Activated T-helper 17 cell treated with anti-CD3 and anti-CD28 coated beads, Interleukin-2, amount 50 U/mL, for 72 hours (primary cell): ENCODE measurements at regions not wholly inside any gene's neighbourhood (a gene's known extent, or its start where the extent isn't known, plus 50 kb on each side); places are given as distances from the start of the nearest gene placed in this dataset.

Experiments used
- ATAC-seq: fragments of 150-1000 bp; cut with Tn5 transposase; replicated peaks from 2 replicates; pipeline ENCODE4 v1.10.0; 2021; ENCODE audit warnings: mild to moderate bottlenecking, moderate library complexity
- H3K27ac Mint-ChIP-seq: one replicate; pipeline ENCODE4 v1.8.0; 2022; ENCODE audit warnings: mixed read lengths
- H3K27me3 Mint-ChIP-seq: one replicate; pipeline ENCODE4 v1.8.0; 2022; ENCODE audit warnings: mixed read lengths
- H3K36me3 Mint-ChIP-seq: one replicate; pipeline ENCODE4 v1.8.0; 2022; ENCODE audit warnings: low read depth, mild to moderate bottlenecking, mixed read lengths
- H3K4me1 Mint-ChIP-seq: one replicate; pipeline ENCODE4 v1.8.0; 2022; ENCODE audit warnings: mixed read lengths
- H3K4me3 Mint-ChIP-seq: one replicate; pipeline ENCODE4 v1.8.0; 2022; ENCODE audit warnings: mild to moderate bottlenecking, mixed read lengths
- H3K9me3 Mint-ChIP-seq: one replicate; pipeline ENCODE4 v1.8.0; 2022; ENCODE audit warnings: mixed read lengths

- H3K4me3 Mint-ChIP-seq = no peak overlapping the region
- H3K9me3 Mint-ChIP-seq = peaks cover 7% of the 10 kb centered on the region
- no peaks in the 10 kb centered on the region for H3K4me1 Mint-ChIP-seq
These were observed 106.8 kb downstream of the SEMA6D start for GRCh38 chr15:47824147-47824546.

GRCh38 chr15:47829667-47830066 lies 112.4 kb downstream of the SEMA6D start:
- Mint-ChIP-seq H3K36me3 (no peaks in the 10 kb centered on the region), H3K9me3 (peaks cover 7% of the 10 kb centered on the region), H3K4me1 (no peaks in the 10 kb centered on the region), H3K4me3 (no peak overlapping the region), H3K27ac (no peak overlapping the region), H3K27me3 (peaks cover 13% of the 10 kb centered on the region)
- no peak for ATAC-seq

More at GRCh38 chr15:47824147-47824546, 106.8 kb downstream of the SEMA6D start:
- Mint-ChIP-seq H3K27me3 (peaks cover 19% of the 10 kb centered on the region), H3K27ac (no peak overlapping the region), H3K36me3 (no peaks in the 10 kb centered on the region)
- ATAC-seq = no peak

- H3K4me3 Mint-ChIP-seq = no peak overlapping the region
- no peak for ATAC-seq
- H3K4me1 Mint-ChIP-seq = no peaks in the 10 kb centered on the region
- H3K27ac Mint-ChIP-seq = no peak overlapping the region
- H3K9me3 Mint-ChIP-seq = no peaks in the 10 kb centered on the region
- peaks cover 3% of the 10 kb centered on the region for H3K27me3 Mint-ChIP-seq
- H3K36me3 Mint-ChIP-seq = no peaks in the 10 kb centered on the region
These were observed 116.8 kb downstream of the SEMA6D start for GRCh38 chr15:47834093-47834492.

GRCh38 chr15:47839233-47839825 lies 122.0 kb downstream of the SEMA6D start:
- H3K36me3 Mint-ChIP-seq = no peaks in the 10 kb centered on the region
- H3K4me1 Mint-ChIP-seq = no peaks in the 10 kb centered on the region
- ATAC-seq = no peak
- H3K27ac Mint-ChIP-seq = no peak overlapping the region
- H3K4me3 Mint-ChIP-seq = no peak overlapping the region
- no peaks in the 10 kb centered on the region for H3K9me3 Mint-ChIP-seq
- peaks cover 3% of the 10 kb centered on the region for H3K27me3 Mint-ChIP-seq

DNA sequence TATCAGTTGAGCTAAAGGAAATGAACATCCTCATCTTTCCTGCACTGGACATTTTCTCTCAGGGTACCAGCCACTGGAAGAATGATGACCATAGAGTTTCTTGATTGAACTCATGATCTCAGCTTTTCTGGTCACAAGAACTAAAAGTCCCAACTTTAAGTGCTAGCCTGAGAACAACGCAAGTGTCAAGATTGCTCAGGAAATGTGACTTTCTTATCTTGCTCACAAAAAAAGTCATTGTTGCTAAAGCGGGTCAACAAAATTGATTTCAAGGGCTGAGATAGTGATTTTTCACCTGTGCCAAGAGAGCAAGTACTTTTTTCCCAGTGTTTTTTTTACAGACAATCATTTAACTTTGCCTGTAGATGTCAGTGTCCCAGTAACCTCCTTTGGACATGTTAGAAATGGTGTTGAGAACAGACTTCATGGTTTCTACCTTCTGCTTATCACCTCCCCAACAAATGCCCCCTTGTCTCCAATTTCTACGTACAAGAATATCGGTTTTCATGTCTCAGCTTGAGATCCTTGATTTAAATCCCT lies 125.9 kb downstream of the SEMA6D start:
- no peaks in the 10 kb centered on the region for H3K4me1 Mint-ChIP-seq
- no peaks in the 10 kb centered on the region for H3K27me3 Mint-ChIP-seq
- no peaks in the 10 kb centered on the region for H3K9me3 Mint-ChIP-seq
- H3K36me3 Mint-ChIP-seq = no peaks in the 10 kb centered on the region
- H3K27ac Mint-ChIP-seq = no peak overlapping the region
- H3K4me3 Mint-ChIP-seq = no peak overlapping the region
- ATAC-seq = no peak

GRCh38 chr15:47844437-47844836 lies 127.1 kb downstream of the SEMA6D start:
- Mint-ChIP-seq H3K9me3 (no peaks in the 10 kb centered on the region), H3K4me1 (no peaks in the 10 kb centered on the region), H3K27ac (no peak overlapping the region), H3K4me3 (no peak overlapping the region), H3K27me3 (no peaks in the 10 kb centered on the region), H3K36me3 (no peaks in the 10 kb centered on the region)
- ATAC-seq = no peak

DNA sequence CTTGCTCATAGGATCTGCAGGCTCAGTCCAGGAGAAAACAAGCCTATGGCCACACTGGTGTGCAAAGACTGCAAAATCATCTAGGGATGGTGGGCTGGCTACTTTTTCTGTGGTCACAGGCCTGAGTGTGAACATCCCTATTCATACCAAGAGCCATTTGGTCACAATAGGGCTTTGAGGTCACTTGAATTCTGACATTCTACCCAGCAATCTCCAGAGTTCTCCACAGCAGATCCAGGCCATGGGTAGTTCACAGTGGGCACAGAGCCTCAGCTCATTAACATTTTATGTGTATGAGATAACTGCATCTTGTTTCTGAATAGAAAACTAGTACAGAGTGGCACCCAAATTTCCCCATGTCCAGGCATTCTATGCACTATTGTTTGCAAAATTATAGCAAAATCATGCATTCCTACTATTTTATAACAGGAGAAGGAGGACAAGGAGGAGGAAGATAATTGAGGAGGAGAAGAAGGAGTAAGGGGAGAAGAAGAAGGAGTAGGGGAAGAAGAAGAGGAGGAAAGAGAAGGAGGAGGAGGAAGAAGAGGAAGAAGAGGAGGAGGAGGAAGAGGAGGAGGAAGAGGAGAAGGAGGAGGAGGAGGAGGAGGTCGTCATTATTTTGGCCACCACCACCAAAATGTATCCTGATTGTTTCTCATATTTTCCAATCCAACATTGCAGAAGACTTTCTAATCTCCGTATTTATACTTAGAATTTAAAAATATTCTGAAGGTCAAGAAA lies 129.0 kb downstream of the SEMA6D start:
- H3K4me3 Mint-ChIP-seq = no peak overlapping the region
- no peaks in the 10 kb centered on the region for H3K4me1 Mint-ChIP-seq

GRCh38 chr15:47846876-47847275 lies 129.6 kb downstream of the SEMA6D start:
- Mint-ChIP-seq H3K27me3 (no peaks in the 10 kb centered on the region), H3K27ac (no peak overlapping the region), H3K9me3 (no peaks in the 10 kb centered on the region), H3K4me3 (no peak overlapping the region), H3K36me3 (no peaks in the 10 kb centered on the region), H3K4me1 (no peaks in the 10 kb centered on the region)
- no peak for ATAC-seq

More for the DNA sequence above, 129.0 kb downstream of the SEMA6D start:
- no peak for ATAC-seq
- H3K27me3 Mint-ChIP-seq = no peaks in the 10 kb centered on the region
- H3K9me3 Mint-ChIP-seq = no peaks in the 10 kb centered on the region
- H3K36me3 Mint-ChIP-seq = no peaks in the 10 kb centered on the region
- no peak overlapping the region for H3K27ac Mint-ChIP-seq

GRCh38 chr15:47856071-47856470 lies 138.8 kb downstream of the SEMA6D start:
- H3K9me3 Mint-ChIP-seq = no peaks in the 10 kb centered on the region
- H3K4me1 Mint-ChIP-seq = no peaks in the 10 kb centered on the region
- no peaks in the 10 kb centered on the region for H3K36me3 Mint-ChIP-seq
- no peaks in the 10 kb centered on the region for H3K27me3 Mint-ChIP-seq
- H3K4me3 Mint-ChIP-seq = no peak overlapping the region
- no peak overlapping the region for H3K27ac Mint-ChIP-seq
- no peak for ATAC-seq

DNA sequence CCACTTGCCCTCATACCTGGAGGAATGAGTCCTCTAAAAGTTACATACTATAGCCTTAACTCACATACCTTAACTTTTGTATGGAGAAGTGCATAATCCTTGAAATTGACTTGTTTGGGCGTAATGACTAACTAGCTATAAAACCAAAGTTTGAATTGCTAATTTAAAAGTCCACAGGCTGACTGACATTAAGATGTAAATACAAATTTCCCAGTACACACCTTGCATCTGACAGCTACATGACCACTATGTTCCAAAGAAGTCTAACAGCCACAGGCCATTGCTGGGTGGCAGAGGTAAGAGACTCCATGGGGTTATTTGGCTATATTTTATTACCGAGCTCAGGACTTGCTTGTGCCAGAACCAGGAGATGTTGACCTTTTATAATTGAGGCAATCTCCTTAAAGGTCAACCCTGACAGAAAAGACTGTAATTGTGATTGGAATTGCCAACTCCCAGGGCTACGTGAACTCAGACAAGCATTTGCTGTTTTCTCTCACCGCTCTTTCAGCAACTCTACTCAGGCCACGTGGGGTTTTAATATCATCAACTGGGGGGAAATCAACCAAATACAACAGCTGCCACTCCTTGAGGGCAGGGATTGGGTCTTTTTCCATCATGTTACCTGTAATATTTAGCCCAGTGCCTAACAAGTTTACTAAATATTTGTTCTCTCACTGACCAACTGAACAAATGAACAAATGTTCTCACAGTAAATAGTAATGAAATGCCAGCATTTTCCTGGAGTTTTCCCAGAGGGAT lies 139.9 kb downstream of the SEMA6D start:
- no peaks in the 10 kb centered on the region for H3K9me3 Mint-ChIP-seq
- H3K4me3 Mint-ChIP-seq = no peak overlapping the region
- H3K27ac Mint-ChIP-seq = no peak overlapping the region
- no peaks in the 10 kb centered on the region for H3K27me3 Mint-ChIP-seq
- H3K36me3 Mint-ChIP-seq = no peaks in the 10 kb centered on the region
- no peak for ATAC-seq
- no peaks in the 10 kb centered on the region for H3K4me1 Mint-ChIP-seq

DNA sequence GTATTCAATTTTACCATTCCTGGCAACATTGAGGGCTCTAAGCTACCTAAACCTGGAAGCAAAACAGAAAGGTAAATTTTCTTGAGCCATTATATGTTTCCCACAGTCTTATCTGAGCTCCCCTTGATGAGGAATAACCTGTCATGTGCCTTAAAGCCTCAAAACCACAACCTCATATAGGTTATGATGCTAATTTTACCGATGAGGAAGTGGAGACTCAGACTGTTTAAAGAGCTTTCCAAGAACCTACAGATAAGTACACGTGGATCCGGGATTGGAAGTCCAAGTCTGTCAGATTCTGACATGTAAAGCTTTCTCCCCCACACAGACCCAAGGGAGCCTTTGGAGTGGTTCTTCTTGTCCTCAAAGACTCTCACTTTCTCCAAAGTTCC lies 140.5 kb downstream of the SEMA6D start:
- Mint-ChIP-seq H3K27ac (no peak overlapping the region), H3K36me3 (no peaks in the 10 kb centered on the region), H3K4me3 (no peak overlapping the region), H3K9me3 (no peaks in the 10 kb centered on the region), H3K27me3 (no peaks in the 10 kb centered on the region), H3K4me1 (no peaks in the 10 kb centered on the region)
- no peak for ATAC-seq

- H3K9me3 Mint-ChIP-seq = no peaks in the 10 kb centered on the region
- H3K27me3 Mint-ChIP-seq = no peaks in the 10 kb centered on the region
- H3K27ac Mint-ChIP-seq = no peak overlapping the region
- no peaks in the 10 kb centered on the region for H3K36me3 Mint-ChIP-seq
- no peak for ATAC-seq
- no peak overlapping the region for H3K4me3 Mint-ChIP-seq
- H3K4me1 Mint-ChIP-seq = no peaks in the 10 kb centered on the region
These were observed 144.0 kb downstream of the SEMA6D start for GRCh38 chr15:47861111-47861903.

DNA sequence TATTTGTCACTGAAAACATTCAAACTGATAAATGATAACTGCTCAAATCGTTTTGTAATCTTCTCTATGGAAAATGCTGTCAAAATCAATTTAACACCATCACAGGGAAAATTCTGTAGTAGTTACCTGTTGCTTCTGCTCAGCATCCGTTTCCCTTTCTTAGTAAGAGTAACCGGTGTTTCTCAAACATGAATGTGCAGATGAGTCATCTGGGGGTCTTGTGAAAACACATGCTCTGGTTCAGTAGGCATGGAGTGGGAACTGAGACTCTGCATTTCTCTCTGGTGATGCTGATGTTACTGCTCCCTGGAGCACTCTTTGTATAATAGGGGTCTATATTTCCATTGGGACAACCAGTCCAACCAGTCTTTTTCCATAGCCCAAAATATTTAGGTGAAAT lies 145.1 kb downstream of the SEMA6D start:
- no peaks in the 10 kb centered on the region for H3K36me3 Mint-ChIP-seq
- no peak for ATAC-seq
- H3K9me3 Mint-ChIP-seq = no peaks in the 10 kb centered on the region
- H3K4me3 Mint-ChIP-seq = no peak overlapping the region
- no peaks in the 10 kb centered on the region for H3K27me3 Mint-ChIP-seq
- no peaks in the 10 kb centered on the region for H3K4me1 Mint-ChIP-seq
- no peak overlapping the region for H3K27ac Mint-ChIP-seq

DNA sequence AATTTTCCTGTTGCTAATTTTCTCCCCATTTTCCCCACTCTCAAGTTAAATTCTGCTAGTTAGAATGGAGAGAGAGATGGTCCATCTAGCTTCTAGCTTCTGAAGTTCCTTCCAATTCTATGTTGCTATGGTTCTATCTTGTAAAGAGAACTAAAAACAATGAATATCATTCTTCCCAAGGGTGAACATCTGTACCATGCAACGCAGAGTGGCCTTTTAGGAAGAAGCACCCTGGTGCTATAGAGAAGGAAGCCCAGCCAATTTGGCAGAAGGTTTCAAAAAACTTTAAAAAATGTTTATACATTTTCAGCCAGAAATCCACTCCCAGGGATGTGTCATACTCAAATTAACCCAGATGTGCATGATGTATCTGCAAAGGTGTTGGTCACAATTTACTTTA lies 149.1 kb downstream of the SEMA6D start:
- Mint-ChIP-seq H3K9me3 (peaks cover 7% of the 10 kb centered on the region), H3K36me3 (no peaks in the 10 kb centered on the region), H3K27me3 (peaks cover 1% of the 10 kb centered on the region), H3K4me1 (no peaks in the 10 kb centered on the region), H3K27ac (no peak overlapping the region), H3K4me3 (no peak overlapping the region)
- ATAC-seq = no peak
